CD4-positive, alpha-beta T cell (primary cell): ENCODE measurements at regions not wholly inside any gene's neighbourhood (a gene's known extent, or its start where the extent isn't known, plus 50 kb on each side); places are given as distances from the start of the nearest gene placed in this dataset.

Source experiments
- ATAC-seq: fragments of 200-7000 bp; cut with Tn5 transposase; one replicate; pipeline ENCODE4 v1.10.0; 2022; ENCODE audit warnings: mild to moderate bottlenecking; ENCODE audit not compliant: poor library complexity
- CTCF ChIA-PET: fragments of 350-600 bp; sonication (Branson Sonifier 250); formaldehyde crosslinking; loops from one replicate; lab custom pipeline; 2021; ENCODE audit warnings: antibody characterized with exemption, inconsistent platforms; lab: Charles Lee
- POLR2A ChIA-PET: fragments of 350-600 bp; sonication (Branson Sonifier 250); formaldehyde crosslinking; loops from one replicate; lab custom pipeline; 2021; ENCODE audit warnings: antibody characterized with exemption, inconsistent platforms; lab: Charles Lee
- DNase-seq, 14 experiments: peaks; one replicate each; pipeline ENCODE4 v3.0.0-alpha.2; 2013 to 2020; ENCODE audit warnings: mixed read lengths in 2 of 14
- H3K27ac ChIP-seq, 2 donors: one replicate each; pipeline versions ENCODE4 v1.5.1 to v1.7.0; 2013; ENCODE audit warnings: low read length in 2 of 2, low read depth in 1 of 2, mild to moderate bottlenecking in 1 of 2
- H3K27me3 ChIP-seq, 2 experiments: 1 replicate in 1 of 2; 2 replicates in 1 of 2; pipeline versions ENCODE4 v1.6.1 to v1.7.0; 2013; ENCODE audit warnings: low read length in 2 of 2, control low read depth in 1 of 2, mild to moderate bottlenecking in 1 of 2, moderate library complexity in 1 of 2; ENCODE audit not compliant: insufficient read depth in 2 of 2, control insufficient read depth in 1 of 2
- H3K36me3 ChIP-seq: one replicate; pipeline ENCODE4 v1.6.1; 2013; ENCODE audit warnings: low read length, control low read depth; ENCODE audit not compliant: insufficient read depth
- H3K4me1 ChIP-seq: one replicate; pipeline ENCODE4 v1.6.1; 2013; ENCODE audit warnings: low read length, control low read depth; ENCODE audit not compliant: insufficient read depth
- H3K4me3 ChIP-seq: one replicate; pipeline ENCODE4 v1.5.1; 2013; ENCODE audit warnings: mild to moderate bottlenecking, low read length, moderate library complexity
- H3K9me3 ChIP-seq, 2 experiments: 1 replicate in 1 of 2; 2 replicates in 1 of 2; pipeline versions ENCODE4 v1.6.1 to v1.7.0; 2013; ENCODE audit warnings: low read length in 2 of 2, mild to moderate bottlenecking in 2 of 2, control low read depth in 1 of 2, moderate library complexity in 1 of 2; ENCODE audit not compliant: control insufficient read depth in 1 of 2, insufficient read depth in 1 of 2
- H3K27ac Mint-ChIP-seq: one replicate; pipeline ENCODE4 v1.8.0; 2020; ENCODE audit warnings: mixed read lengths
- H3K27me3 Mint-ChIP-seq: one replicate; pipeline ENCODE4 v1.8.0; 2021; ENCODE audit warnings: mixed read lengths
- H3K36me3 Mint-ChIP-seq: one replicate; pipeline ENCODE4 v1.8.0; 2021; ENCODE audit warnings: low read depth, mixed read lengths
- H3K4me1 Mint-ChIP-seq: one replicate; pipeline ENCODE4 v1.8.0; 2021; ENCODE audit warnings: low read depth, mixed read lengths
- H3K4me3 Mint-ChIP-seq: one replicate; pipeline ENCODE4 v1.8.0; 2020; ENCODE audit warnings: mild to moderate bottlenecking, mixed read lengths
- H3K9me3 Mint-ChIP-seq: one replicate; pipeline ENCODE4 v1.8.0; 2020; ENCODE audit warnings: mixed read lengths
- intact Hi-C, 2 experiments: fragments of 100-400 bp; cut with DNase I in 1 of 2; cut with micrococcal nuclease in 1 of 2; formaldehyde crosslinking; loops; one replicate each; pipeline versions ENCODE4 v1.15.1 to v1.9.0; 2023 to 2025; cut with DNase I, micrococcal nuclease
- TF ChIP-seq, protein P1 (sequence below): fragments of 200-600 bp; IDR thresholded peaks from one replicate; pipeline ENCODE4 v1.8.0; 2022; ENCODE audit warnings: antibody characterized with exemption, mild to moderate bottlenecking

DNA sequence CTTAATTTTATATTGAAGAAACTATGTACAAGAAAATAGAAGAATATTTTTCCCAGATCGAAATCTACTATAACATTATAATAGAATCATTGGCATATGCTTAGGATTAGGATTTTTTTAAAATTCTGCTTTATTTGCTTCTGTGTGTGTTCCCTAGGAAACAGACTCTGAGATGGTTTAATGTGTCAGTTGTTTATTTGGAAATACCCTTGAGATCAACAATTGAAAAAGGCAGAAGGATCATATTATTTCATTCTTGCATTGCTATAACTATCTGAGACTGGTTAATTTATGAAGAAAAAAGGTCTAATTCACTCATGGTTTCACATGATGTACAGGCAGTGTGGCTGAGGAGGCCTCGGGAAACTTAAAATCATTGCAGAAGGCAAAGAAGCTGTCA, 622.6 kb downstream of the PRR16 start:
- ChIA-PET POLR2A (no interaction called here), CTCF (no interaction called here)
- no peak overlapping the region for H3K4me3 Mint-ChIP-seq
- TF ChIP-seq, protein P1, sequence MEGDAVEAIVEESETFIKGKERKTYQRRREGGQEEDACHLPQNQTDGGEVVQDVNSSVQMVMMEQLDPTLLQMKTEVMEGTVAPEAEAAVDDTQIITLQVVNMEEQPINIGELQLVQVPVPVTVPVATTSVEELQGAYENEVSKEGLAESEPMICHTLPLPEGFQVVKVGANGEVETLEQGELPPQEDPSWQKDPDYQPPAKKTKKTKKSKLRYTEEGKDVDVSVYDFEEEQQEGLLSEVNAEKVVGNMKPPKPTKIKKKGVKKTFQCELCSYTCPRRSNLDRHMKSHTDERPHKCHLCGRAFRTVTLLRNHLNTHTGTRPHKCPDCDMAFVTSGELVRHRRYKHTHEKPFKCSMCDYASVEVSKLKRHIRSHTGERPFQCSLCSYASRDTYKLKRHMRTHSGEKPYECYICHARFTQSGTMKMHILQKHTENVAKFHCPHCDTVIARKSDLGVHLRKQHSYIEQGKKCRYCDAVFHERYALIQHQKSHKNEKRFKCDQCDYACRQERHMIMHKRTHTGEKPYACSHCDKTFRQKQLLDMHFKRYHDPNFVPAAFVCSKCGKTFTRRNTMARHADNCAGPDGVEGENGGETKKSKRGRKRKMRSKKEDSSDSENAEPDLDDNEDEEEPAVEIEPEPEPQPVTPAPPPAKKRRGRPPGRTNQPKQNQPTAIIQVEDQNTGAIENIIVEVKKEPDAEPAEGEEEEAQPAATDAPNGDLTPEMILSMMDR = no peak
- Histone ChIP-seq H3K27me3 (no peaks in the 10 kb centered on the region), H3K9me3 (peaks cover 0 to 4% of the 10 kb centered on the region in 2 experiments), H3K4me1 (no peaks in the 10 kb centered on the region), H3K27ac (no peak overlapping the region), H3K36me3 (no peaks in the 10 kb centered on the region), H3K4me3 (no peak overlapping the region)
- no peaks in the 10 kb centered on the region for H3K27me3 Mint-ChIP-seq
- ATAC-seq (no peak), DNase-seq (no peak)
- peaks cover 3% of the 10 kb centered on the region for H3K9me3 Mint-ChIP-seq
- no peak overlapping the region for H3K27ac Mint-ChIP-seq
- H3K36me3 Mint-ChIP-seq = no peaks in the 10 kb centered on the region
- intact Hi-C loops = no loop called here
- H3K4me1 Mint-ChIP-seq = no peaks in the 10 kb centered on the region

DNA sequence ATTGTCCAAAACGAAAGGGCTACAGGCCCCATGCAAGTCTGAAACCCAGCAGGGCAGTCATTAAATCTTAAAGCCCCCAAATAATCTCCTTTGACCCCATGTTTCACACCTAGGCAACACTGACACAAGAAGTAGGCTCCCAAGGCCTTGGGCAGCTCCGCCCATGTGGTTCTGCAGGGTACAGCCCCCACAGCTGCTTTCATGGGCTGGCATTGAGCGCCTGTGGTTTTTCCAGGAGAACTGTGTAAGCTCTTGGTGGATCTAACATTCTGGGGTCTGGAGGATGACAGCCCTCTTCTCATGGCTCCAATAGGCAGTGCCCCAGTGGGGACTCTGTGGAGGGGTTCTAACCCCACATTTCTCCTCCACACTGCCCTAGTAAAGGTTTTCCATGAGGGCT, 623.5 kb downstream of the PRR16 start:
- Histone ChIP-seq H3K27ac (no peak overlapping the region), H3K36me3 (no peaks in the 10 kb centered on the region), H3K9me3 (peaks cover 0 to 4% of the 10 kb centered on the region in 2 experiments), H3K4me3 (no peak overlapping the region), H3K4me1 (no peaks in the 10 kb centered on the region), H3K27me3 (no peaks in the 10 kb centered on the region)
- TF ChIP-seq, protein P1 = no peak
- Mint-ChIP-seq H3K4me1 (no peaks in the 10 kb centered on the region), H3K36me3 (no peaks in the 10 kb centered on the region), H3K4me3 (no peak overlapping the region), H3K9me3 (peaks cover 3% of the 10 kb centered on the region), H3K27ac (no peak overlapping the region), H3K27me3 (no peaks in the 10 kb centered on the region)
- ATAC-seq (no peak), DNase-seq (no peak)
- intact Hi-C loops = no loop called here
- ChIA-PET CTCF (no interaction called here), POLR2A (no interaction called here)

DNA sequence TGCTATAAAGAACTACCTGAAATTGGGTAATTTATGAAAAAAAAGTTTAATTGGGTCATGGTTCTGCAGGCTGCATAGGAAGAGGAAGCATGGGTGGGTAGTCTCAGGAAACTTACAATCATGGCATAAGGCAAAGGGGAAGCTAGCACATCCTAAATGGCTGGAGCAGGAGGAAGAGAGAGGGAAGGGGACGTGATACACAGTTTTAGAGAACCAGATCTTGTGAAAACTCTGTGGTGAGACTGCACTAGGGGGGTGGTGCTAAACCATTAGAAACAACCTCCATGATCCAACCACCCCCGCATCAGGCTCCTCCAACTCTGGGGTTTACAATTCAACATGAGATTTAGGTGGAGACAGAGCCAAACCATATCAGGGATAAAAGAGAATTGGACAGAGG, 624.2 kb downstream of the PRR16 start:
- peaks cover 3% of the 10 kb centered on the region for H3K9me3 Mint-ChIP-seq
- H3K4me3 ChIP-seq = no peak overlapping the region
- H3K36me3 ChIP-seq = no peaks in the 10 kb centered on the region
- peaks cover 0 to 4% of the 10 kb centered on the region in 2 experiments for H3K9me3 ChIP-seq
- no peaks in the 10 kb centered on the region for H3K4me1 Mint-ChIP-seq
- ATAC-seq = no peak
- H3K27me3 ChIP-seq = no peaks in the 10 kb centered on the region
- H3K4me3 Mint-ChIP-seq = no peak overlapping the region
- POLR2A ChIA-PET = no interaction called here
- intact Hi-C loops = no loop called here
- no peak overlapping the region for H3K27ac Mint-ChIP-seq
- H3K27ac ChIP-seq = no peak overlapping the region
- TF ChIP-seq, protein P1 = no peak
- no peak for DNase-seq
- CTCF ChIA-PET = no interaction called here
- no peaks in the 10 kb centered on the region for H3K4me1 ChIP-seq
- no peaks in the 10 kb centered on the region for H3K27me3 Mint-ChIP-seq
- H3K36me3 Mint-ChIP-seq = no peaks in the 10 kb centered on the region
